ENCODE measurements at regions not wholly inside any gene's neighbourhood (a gene's known extent, or its start where the extent isn't known, plus 50 kb on each side); places are given as distances from the start of the nearest gene placed in this dataset.

GRCh38 chr5:7010591-7010990 is 297.4 kb downstream of the TENT4A start:
- TF ChIP-seq FOXM1 (IDR thresholded peaks at IDR 0.05; ENCODE audit: borderline replicate concordance, low read depth) (no peak), EP300 (IDR thresholded peaks at IDR 0.05; ENCODE audit: borderline replicate concordance) (no peak), RAD21 (IDR thresholded peaks at IDR 0.05; ENCODE audit: low read depth) (no peak)
- TF ChIP-seq, protein P1, sequence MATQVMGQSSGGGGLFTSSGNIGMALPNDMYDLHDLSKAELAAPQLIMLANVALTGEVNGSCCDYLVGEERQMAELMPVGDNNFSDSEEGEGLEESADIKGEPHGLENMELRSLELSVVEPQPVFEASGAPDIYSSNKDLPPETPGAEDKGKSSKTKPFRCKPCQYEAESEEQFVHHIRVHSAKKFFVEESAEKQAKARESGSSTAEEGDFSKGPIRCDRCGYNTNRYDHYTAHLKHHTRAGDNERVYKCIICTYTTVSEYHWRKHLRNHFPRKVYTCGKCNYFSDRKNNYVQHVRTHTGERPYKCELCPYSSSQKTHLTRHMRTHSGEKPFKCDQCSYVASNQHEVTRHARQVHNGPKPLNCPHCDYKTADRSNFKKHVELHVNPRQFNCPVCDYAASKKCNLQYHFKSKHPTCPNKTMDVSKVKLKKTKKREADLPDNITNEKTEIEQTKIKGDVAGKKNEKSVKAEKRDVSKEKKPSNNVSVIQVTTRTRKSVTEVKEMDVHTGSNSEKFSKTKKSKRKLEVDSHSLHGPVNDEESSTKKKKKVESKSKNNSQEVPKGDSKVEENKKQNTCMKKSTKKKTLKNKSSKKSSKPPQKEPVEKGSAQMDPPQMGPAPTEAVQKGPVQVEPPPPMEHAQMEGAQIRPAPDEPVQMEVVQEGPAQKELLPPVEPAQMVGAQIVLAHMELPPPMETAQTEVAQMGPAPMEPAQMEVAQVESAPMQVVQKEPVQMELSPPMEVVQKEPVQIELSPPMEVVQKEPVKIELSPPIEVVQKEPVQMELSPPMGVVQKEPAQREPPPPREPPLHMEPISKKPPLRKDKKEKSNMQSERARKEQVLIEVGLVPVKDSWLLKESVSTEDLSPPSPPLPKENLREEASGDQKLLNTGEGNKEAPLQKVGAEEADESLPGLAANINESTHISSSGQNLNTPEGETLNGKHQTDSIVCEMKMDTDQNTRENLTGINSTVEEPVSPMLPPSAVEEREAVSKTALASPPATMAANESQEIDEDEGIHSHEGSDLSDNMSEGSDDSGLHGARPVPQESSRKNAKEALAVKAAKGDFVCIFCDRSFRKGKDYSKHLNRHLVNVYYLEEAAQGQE (IDR thresholded peaks at IDR 0.05; ENCODE audit: low read depth): peak; percentile 79

GRCh38 chr5:7012057-7012456 is 298.8 kb downstream of the TENT4A start:
- TF ChIP-seq, protein P1 (IDR thresholded peaks at IDR 0.05; ENCODE audit: low read depth): peak; percentile 63
- no peak for TF ChIP-seq MAX (IDR thresholded peaks at IDR 0.05)

- TF ChIP-seq TEAD4 (IDR thresholded peaks at IDR 0.05) (no peak), TAF1 (IDR thresholded peaks at IDR 0.05; ENCODE audit: low read depth) (no peak), CREB1 (IDR thresholded peaks at IDR 0.05; ENCODE audit: low read depth) (no peak), EP300 (IDR thresholded peaks at IDR 0.05; ENCODE audit: borderline replicate concordance) (no peak), ZBTB7A (IDR thresholded peaks at IDR 0.05; ENCODE audit: low read depth) (no peak), RAD21 (IDR thresholded peaks at IDR 0.05; ENCODE audit: low read depth) (no peak), CEBPB (IDR thresholded peaks at IDR 0.05) (no peak), EGR1 (IDR thresholded peaks at IDR 0.05) (no peak), TCF12 (IDR thresholded peaks at IDR 0.05; ENCODE audit: low read depth) (no peak), MAX (IDR thresholded peaks at IDR 0.05) (no peak), NFIC (IDR thresholded peaks at IDR 0.05) (no peak), YY1 (IDR thresholded peaks at IDR 0.05; ENCODE audit: low read depth) (no peak), FOXM1 (IDR thresholded peaks at IDR 0.05; ENCODE audit: borderline replicate concordance, low read depth) (no peak)
- TF ChIP-seq, protein P2, sequence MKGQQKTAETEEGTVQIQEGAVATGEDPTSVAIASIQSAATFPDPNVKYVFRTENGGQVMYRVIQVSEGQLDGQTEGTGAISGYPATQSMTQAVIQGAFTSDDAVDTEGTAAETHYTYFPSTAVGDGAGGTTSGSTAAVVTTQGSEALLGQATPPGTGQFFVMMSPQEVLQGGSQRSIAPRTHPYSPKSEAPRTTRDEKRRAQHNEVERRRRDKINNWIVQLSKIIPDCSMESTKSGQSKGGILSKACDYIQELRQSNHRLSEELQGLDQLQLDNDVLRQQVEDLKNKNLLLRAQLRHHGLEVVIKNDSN (IDR thresholded peaks at IDR 0.05): no peak
- TF ChIP-seq, protein P1 (IDR thresholded peaks at IDR 0.05; ENCODE audit: low read depth): no peak
Measured at GRCh38 chr5:7014611-7015010, 301.4 kb downstream of the TENT4A start.

DNA sequence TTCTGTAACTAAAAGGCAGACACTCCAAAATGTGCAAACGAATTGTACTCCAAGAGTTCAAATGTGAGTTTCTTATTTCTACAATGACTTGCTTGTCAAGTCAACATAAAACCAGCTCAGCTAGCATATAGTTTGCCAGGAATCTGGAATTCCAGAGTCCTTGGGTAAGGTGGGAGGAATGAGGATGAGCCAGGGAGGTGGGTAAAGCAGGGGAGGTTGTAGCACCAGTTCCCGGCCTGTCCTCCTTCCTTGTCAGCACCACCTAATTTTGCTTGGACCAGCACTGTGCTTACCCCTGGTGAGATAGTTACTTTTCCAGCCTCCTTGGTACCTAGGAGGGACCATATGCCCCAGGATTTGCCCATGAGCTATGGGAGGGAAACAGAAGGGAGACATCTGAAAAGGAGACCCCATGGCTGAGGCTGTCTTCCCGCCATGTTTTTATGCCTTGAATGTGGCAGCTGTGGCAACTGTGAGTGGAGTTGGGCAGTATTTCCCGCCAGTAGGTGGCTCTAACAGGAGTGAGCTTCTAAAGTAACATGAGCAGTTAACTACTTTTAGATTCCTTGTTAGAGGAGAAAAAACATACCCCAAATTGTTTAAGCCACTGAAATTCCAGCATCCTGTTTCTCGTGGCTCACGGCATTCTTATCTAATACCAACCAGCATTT is 302.5 kb downstream of the TENT4A start:
- TF ChIP-seq TCF12 (IDR thresholded peaks at IDR 0.05; ENCODE audit: low read depth): no peak
- TF ChIP-seq, protein P2 (IDR thresholded peaks at IDR 0.05): no peak
- TF ChIP-seq MAX (IDR thresholded peaks at IDR 0.05): no peak
- TF ChIP-seq TEAD4 (IDR thresholded peaks at IDR 0.05): no peak
- TF ChIP-seq YY1 (IDR thresholded peaks at IDR 0.05; ENCODE audit: low read depth): no peak
- no peak for TF ChIP-seq CREB1 (IDR thresholded peaks at IDR 0.05; ENCODE audit: low read depth)
- TF ChIP-seq EGR1 (IDR thresholded peaks at IDR 0.05): no peak
- no peak for TF ChIP-seq ZBTB7A (IDR thresholded peaks at IDR 0.05; ENCODE audit: low read depth)
- TF ChIP-seq, protein P1 (IDR thresholded peaks at IDR 0.05; ENCODE audit: low read depth): no peak

Measured in Ishikawa (cell line).